GM12891 (cell line): ENCODE measurements at regions not wholly inside any gene's neighbourhood (a gene's known extent, or its start where the extent isn't known, plus 50 kb on each side); places are given as distances from the start of the nearest gene placed in this dataset.

Source experiments
- PAX5 ChIP-seq: IDR thresholded peaks from 2 replicates; pipeline ENCODE4 v1.6.1; 2011; ENCODE audit warnings: low read length, moderate library complexity, mild to moderate bottlenecking; ENCODE audit not compliant: insufficient read depth, severe bottlenecking
- POLR2A ChIP-seq: IDR thresholded peaks from 2 replicates; pipeline ENCODE4 v1.6.1; 2011; ENCODE audit warnings: low read depth, low read length, control low read depth
- POLR2AphosphoS5 ChIP-seq: IDR thresholded peaks from 2 replicates; pipeline ENCODE4 v1.6.1; 2011; ENCODE audit warnings: low read depth, low read length, control low read depth
- POU2F2 ChIP-seq: IDR thresholded peaks from 2 replicates; pipeline ENCODE4 v1.6.1; 2011; ENCODE audit warnings: low read depth, mild to moderate bottlenecking, control low read depth, low read length, moderate library complexity
- SPI1 ChIP-seq: IDR thresholded peaks from 2 replicates; pipeline ENCODE4 v1.6.1; 2011; ENCODE audit warnings: low read depth, low read length, control low read depth
- TAF1 ChIP-seq: IDR thresholded peaks from 2 replicates; pipeline ENCODE4 v1.6.1; 2011; ENCODE audit warnings: low read depth, low read length, control low read depth

- no peak for TF ChIP-seq POLR2A
- no peak for TF ChIP-seq POLR2AphosphoS5
- no peak for TF ChIP-seq TAF1
- no peak for TF ChIP-seq SPI1
- no peak for TF ChIP-seq PAX5
- TF ChIP-seq POU2F2, result no peak
Measured at GRCh38 chr7:41467596-41467995, 235.3 kb downstream of the INHBA start.
